Fibroblast of lung (primary cell): ENCODE measurements at regions not wholly inside any gene's neighbourhood (a gene's known extent, or its start where the extent isn't known, plus 50 kb on each side); places are given as distances from the start of the nearest gene placed in this dataset.

Source experiments
- DNase-seq, 2 donors: peaks; one replicate each; pipeline versions ENCODE4 v3.0.0 to v3.0.0-alpha.2; 2010; ENCODE audit warnings: low read depth in 2 of 2
- H2AFZ ChIP-seq: 2 replicates; pipeline ENCODE4 v1.5.1; 2012; ENCODE audit warnings: low read length, control low read depth, inconsistent platforms
- H3K27ac ChIP-seq: 2 replicates; pipeline ENCODE4 v1.5.1; 2011; ENCODE audit warnings: low read length, control low read depth; ENCODE audit not compliant: insufficient read depth
- H3K27me3 ChIP-seq: 2 replicates; pipeline ENCODE4 v1.5.1; 2011; ENCODE audit warnings: mild to moderate bottlenecking, low read length; ENCODE audit not compliant: control insufficient read depth, insufficient read depth
- H3K36me3 ChIP-seq: 2 replicates; pipeline ENCODE4 v1.5.1; 2011; ENCODE audit warnings: low read length; ENCODE audit not compliant: control insufficient read depth, insufficient read depth
- H3K4me1 ChIP-seq: 2 replicates; pipeline ENCODE4 v1.5.1; 2011; ENCODE audit warnings: low read length; ENCODE audit not compliant: control insufficient read depth, insufficient read depth; ENCODE audit errors: extremely low read depth
- H3K4me2 ChIP-seq: 2 replicates; pipeline ENCODE4 v1.5.1; 2011; ENCODE audit warnings: low read length, control low read depth; ENCODE audit not compliant: insufficient read depth; ENCODE audit errors: extremely low read depth
- H3K4me3 ChIP-seq, 4 experiments: fragments of 200-600 bp in 1 of 4; sonication (generic) in 1 of 4; replicated peaks in 1 of 4; 2 replicates each; pipeline ENCODE4 v1.5.1; 2011 to 2016; ENCODE audit warnings: low read length in 4 of 4, low read depth in 3 of 4, mild to moderate bottlenecking in 3 of 4, control low read depth in 2 of 4, inconsistent platforms in 1 of 4, mixed read lengths in 1 of 4; ENCODE audit not compliant: insufficient read depth in 1 of 4; ENCODE audit errors: control extremely low read depth in 1 of 4
- H3K79me2 ChIP-seq: 2 replicates; pipeline ENCODE4 v1.5.1; 2012; ENCODE audit warnings: mild to moderate bottlenecking, low read length, inconsistent platforms; ENCODE audit not compliant: control insufficient read depth, insufficient read depth
- H3K9ac ChIP-seq: 2 replicates; pipeline ENCODE4 v1.5.1; 2011; ENCODE audit warnings: mild to moderate bottlenecking, low read length, control low read depth; ENCODE audit not compliant: insufficient read depth
- H3K9me3 ChIP-seq: 2 replicates; pipeline ENCODE4 v1.5.1; 2012; ENCODE audit warnings: low read depth, low read length; ENCODE audit not compliant: control insufficient read depth, insufficient read depth
- H4K20me1 ChIP-seq: 2 replicates; pipeline ENCODE4 v1.5.1; 2011; ENCODE audit warnings: low read length; ENCODE audit not compliant: control insufficient read depth, insufficient read depth; ENCODE audit errors: extremely low read depth
- EZH2 ChIP-seq: IDR thresholded peaks from 2 replicates; pipeline ENCODE4 v1.5.1; 2012; ENCODE audit warnings: low read length, control low read depth, mild to moderate bottlenecking; ENCODE audit errors: missing control alignments
- TF ChIP-seq, protein P1 (sequence below), 2 donors: IDR thresholded peaks in 1 of 2; conservative IDR thresholded peaks in 1 of 2; 1 replicate in 1 of 2; 2 replicates in 1 of 2; pipeline ENCODE4 v1.5.1; 2011 to 2012; ENCODE audit warnings: low read length in 2 of 2, control low read depth in 1 of 2, inconsistent platforms in 1 of 2, low read depth in 1 of 2, mild to moderate bottlenecking in 1 of 2

DNA sequence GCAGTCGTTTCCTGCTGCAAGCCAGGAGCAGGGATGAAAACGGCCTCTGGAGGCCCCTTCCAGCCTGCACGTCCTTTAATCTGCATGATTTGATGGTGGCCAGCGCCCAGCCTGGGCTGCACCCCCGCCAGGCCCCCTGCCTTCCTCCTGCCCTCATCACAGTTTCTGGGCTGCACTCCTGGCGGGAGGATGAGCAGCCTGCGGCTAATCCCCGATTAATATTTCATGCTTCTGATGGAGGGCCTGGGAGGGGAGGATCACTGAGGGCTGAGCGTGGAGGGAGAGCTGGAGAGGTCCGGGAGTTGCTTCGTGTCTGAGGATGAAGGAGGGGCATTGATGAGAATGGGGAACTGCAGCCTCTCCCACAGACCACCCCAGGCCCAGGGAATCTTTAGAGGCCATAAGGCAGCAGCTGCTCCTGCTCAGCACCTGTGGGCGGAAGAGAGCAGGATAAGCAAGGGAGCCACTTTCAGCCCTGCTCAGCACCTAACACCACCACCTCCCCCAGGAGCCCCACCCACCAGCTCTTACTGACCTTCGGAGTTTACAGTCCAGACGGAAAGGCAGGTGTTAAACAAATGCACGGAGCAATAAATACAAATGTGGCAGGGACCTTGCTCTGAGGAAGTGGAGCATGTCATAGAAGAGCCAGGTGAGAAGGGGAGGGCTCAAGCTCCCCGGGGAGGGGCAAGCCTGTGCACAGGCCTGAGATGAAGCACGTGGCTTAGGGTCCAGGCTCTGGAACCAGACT, 135.0 kb upstream of the NECTIN1 start:
- Histone ChIP-seq H3K27ac (no peak overlapping the region), H3K9me3 (no peaks in the 10 kb centered on the region), H3K9ac (no peak overlapping the region), H3K27me3 (peaks cover 3% of the 10 kb centered on the region), H3K36me3 (no peaks in the 10 kb centered on the region), H3K4me3 (no peak overlapping the region), H3K4me1 (no peaks in the 10 kb centered on the region), H2AFZ (no peak overlapping the region), H3K79me2 (no peaks in the 10 kb centered on the region), H3K4me2 (no peak overlapping the region), H4K20me1 (no peaks in the 10 kb centered on the region)
- no peak for DNase-seq
- TF ChIP-seq, protein P1, sequence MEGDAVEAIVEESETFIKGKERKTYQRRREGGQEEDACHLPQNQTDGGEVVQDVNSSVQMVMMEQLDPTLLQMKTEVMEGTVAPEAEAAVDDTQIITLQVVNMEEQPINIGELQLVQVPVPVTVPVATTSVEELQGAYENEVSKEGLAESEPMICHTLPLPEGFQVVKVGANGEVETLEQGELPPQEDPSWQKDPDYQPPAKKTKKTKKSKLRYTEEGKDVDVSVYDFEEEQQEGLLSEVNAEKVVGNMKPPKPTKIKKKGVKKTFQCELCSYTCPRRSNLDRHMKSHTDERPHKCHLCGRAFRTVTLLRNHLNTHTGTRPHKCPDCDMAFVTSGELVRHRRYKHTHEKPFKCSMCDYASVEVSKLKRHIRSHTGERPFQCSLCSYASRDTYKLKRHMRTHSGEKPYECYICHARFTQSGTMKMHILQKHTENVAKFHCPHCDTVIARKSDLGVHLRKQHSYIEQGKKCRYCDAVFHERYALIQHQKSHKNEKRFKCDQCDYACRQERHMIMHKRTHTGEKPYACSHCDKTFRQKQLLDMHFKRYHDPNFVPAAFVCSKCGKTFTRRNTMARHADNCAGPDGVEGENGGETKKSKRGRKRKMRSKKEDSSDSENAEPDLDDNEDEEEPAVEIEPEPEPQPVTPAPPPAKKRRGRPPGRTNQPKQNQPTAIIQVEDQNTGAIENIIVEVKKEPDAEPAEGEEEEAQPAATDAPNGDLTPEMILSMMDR (conservative IDR thresholded peaks at IDR 0.05 in 1 of 2, IDR thresholded peaks at IDR 0.05 in 1 of 2; ENCODE audit: low read depth in 1 of 2, low read length in 2 of 2) = no peak
- no peak for TF ChIP-seq EZH2

DNA sequence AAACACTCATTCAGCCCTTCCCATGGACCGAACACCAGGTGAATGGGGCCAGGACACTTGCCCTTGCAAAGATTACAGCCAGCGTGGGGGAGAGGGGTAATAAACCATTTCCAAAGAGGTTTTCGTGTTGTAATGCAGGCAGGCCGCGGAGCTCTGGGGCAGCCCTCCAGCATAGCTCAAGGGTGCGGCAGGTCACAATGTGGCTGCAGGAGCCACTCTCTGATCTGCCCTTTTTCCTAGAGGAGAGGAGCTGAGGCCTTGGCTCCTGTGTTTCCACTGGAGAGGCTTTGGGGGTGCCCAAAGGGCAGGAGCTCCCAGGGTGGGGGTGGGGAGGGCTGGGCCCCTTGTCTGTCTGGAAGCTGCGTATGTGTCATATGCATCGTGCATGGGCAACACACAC, 134.2 kb upstream of the NECTIN1 start:
- Histone ChIP-seq H3K36me3 (no peaks in the 10 kb centered on the region), H3K79me2 (no peaks in the 10 kb centered on the region), H3K27ac (no peak overlapping the region), H3K4me3 (no peak overlapping the region), H3K9me3 (no peaks in the 10 kb centered on the region), H3K4me2 (no peak overlapping the region), H3K9ac (no peak overlapping the region), H4K20me1 (no peaks in the 10 kb centered on the region), H2AFZ (no peak overlapping the region), H3K27me3 (peaks cover 6% of the 10 kb centered on the region), H3K4me1 (no peaks in the 10 kb centered on the region)
- DNase-seq = no peak
- no peak for TF ChIP-seq EZH2
- TF ChIP-seq, protein P1 (conservative IDR thresholded peaks at IDR 0.05 in 1 of 2, IDR thresholded peaks at IDR 0.05 in 1 of 2; ENCODE audit: low read depth in 1 of 2, low read length in 2 of 2) = no peak

DNA sequence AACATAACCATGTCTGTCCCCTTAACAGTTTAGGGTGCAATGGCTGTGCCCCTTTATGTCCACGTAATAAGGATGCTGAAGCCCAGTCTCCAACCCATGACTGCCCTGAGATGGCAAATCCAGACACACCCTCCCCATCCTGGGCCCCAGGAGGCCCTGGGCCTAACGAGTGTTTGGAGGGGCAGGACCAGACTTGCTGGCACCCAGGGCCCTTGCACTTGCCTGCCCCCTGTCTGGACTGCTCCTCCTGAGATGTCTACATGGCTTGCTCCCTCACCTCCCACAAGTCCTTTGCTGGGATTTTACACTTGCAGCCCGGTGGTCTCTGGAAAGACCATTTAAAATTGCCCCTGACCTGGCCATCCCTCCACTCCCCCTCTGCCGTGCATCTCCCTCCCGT, 132.2 kb upstream of the NECTIN1 start:
- Histone ChIP-seq H3K4me3 (no peak overlapping the region), H3K4me2 (no peak overlapping the region), H2AFZ (no peak overlapping the region), H3K9me3 (no peaks in the 10 kb centered on the region), H3K4me1 (no peaks in the 10 kb centered on the region), H3K27me3 (peaks cover 9% of the 10 kb centered on the region), H3K79me2 (no peaks in the 10 kb centered on the region), H4K20me1 (no peaks in the 10 kb centered on the region), H3K27ac (no peak overlapping the region), H3K36me3 (no peaks in the 10 kb centered on the region), H3K9ac (no peak overlapping the region)
- no peak for DNase-seq
- no peak for TF ChIP-seq EZH2
- TF ChIP-seq, protein P1 (conservative IDR thresholded peaks at IDR 0.05 in 1 of 2, IDR thresholded peaks at IDR 0.05 in 1 of 2; ENCODE audit: low read depth in 1 of 2, low read length in 2 of 2) = no peak
